Mesothelial cell of epicardium (in vitro differentiated cells): ENCODE measurements at regions not wholly inside any gene's neighbourhood (a gene's known extent, or its start where the extent isn't known, plus 50 kb on each side); places are given as distances from the start of the nearest gene placed in this dataset.
A peak's percentile ranks its signal among the peaks of the same experiment; 100 is the strongest.

ENCODE experiments used
- DNase-seq, 2 experiments: peaks; one replicate each; pipeline ENCODE4 v3.0.0; 2021; ENCODE audit warnings: low spot score in 2 of 2; ENCODE audit not compliant: unreplicated experiment in 2 of 2
- H3K27ac Mint-ChIP-seq: 2 replicates; pipeline ENCODE4 v1.8.0; 2021; ENCODE audit warnings: mixed read lengths
- H3K27me3 Mint-ChIP-seq: 2 replicates; pipeline ENCODE4 v1.8.0; 2021; ENCODE audit warnings: low read depth, mixed read lengths
- H3K36me3 Mint-ChIP-seq: 2 replicates; pipeline ENCODE4 v1.8.0; 2021; ENCODE audit warnings: mixed read lengths
- H3K4me1 Mint-ChIP-seq: 2 replicates; pipeline ENCODE4 v1.8.0; 2021; ENCODE audit warnings: mixed read lengths
- H3K4me3 Mint-ChIP-seq: 2 replicates; pipeline ENCODE4 v1.8.0; 2021; ENCODE audit warnings: mild to moderate bottlenecking, moderate library complexity, mixed read lengths
- H3K9me3 Mint-ChIP-seq: 2 replicates; pipeline ENCODE4 v1.8.0; 2021; ENCODE audit warnings: mixed read lengths
- CTCF ChIP-seq: fragments of 200-600 bp; sonication (generic); IDR thresholded peaks from one replicate; pipeline ENCODE4 v1.5.0; 2021; ENCODE audit warnings: antibody characterized with exemption; ENCODE audit not compliant: unreplicated experiment

- TF ChIP-seq CTCF: no peak
- peaks cover 16% of the 10 kb centered on the region for H3K9me3 Mint-ChIP-seq
- H3K36me3 Mint-ChIP-seq: peaks cover 13% of the 10 kb centered on the region
- H3K4me3 Mint-ChIP-seq: no peak overlapping the region
- peak overlapping the region; percentile 14 for H3K27ac Mint-ChIP-seq
- DNase-seq: no peak
- peaks cover 23% of the 10 kb centered on the region for H3K4me1 Mint-ChIP-seq
- H3K27me3 Mint-ChIP-seq: no peaks in the 10 kb centered on the region
Measured at GRCh38 chr5:56607074-56607473, 208.3 kb upstream of the MAP3K1 start.

- Mint-ChIP-seq H3K27me3 (no peaks in the 10 kb centered on the region), H3K27ac (no peak overlapping the region), H3K9me3 (peaks cover 9% of the 10 kb centered on the region), H3K4me3 (no peak overlapping the region), H3K4me1 (peaks cover 27% of the 10 kb centered on the region), H3K36me3 (peaks cover 6% of the 10 kb centered on the region)
- no peak for TF ChIP-seq CTCF
- DNase-seq: no peak
Measured at GRCh38 chr5:56606192-56606591, 209.2 kb upstream of the MAP3K1 start.

- no peak for DNase-seq
- peaks cover under 1% of the 10 kb centered on the region for H3K9me3 Mint-ChIP-seq
- H3K27me3 Mint-ChIP-seq: no peaks in the 10 kb centered on the region
- H3K4me1 Mint-ChIP-seq: peaks cover 34% of the 10 kb centered on the region
- H3K27ac Mint-ChIP-seq: no peak overlapping the region
- no peak overlapping the region for H3K4me3 Mint-ChIP-seq
- H3K36me3 Mint-ChIP-seq: no peaks in the 10 kb centered on the region
- no peak for TF ChIP-seq CTCF
Measured at GRCh38 chr5:56605231-56605630, 210.1 kb upstream of the MAP3K1 start.

GRCh38 chr5:56601641-56602071, 213.7 kb upstream of the MAP3K1 start:
- no peak overlapping the region for H3K27ac Mint-ChIP-seq
- no peak for DNase-seq
- H3K4me1 Mint-ChIP-seq: peaks cover 19% of the 10 kb centered on the region
- H3K9me3 Mint-ChIP-seq: no peaks in the 10 kb centered on the region
- no peak for TF ChIP-seq CTCF
- H3K27me3 Mint-ChIP-seq: no peaks in the 10 kb centered on the region
- H3K4me3 Mint-ChIP-seq: no peak overlapping the region
- H3K36me3 Mint-ChIP-seq: no peaks in the 10 kb centered on the region

- DNase-seq: no peak
- H3K27ac Mint-ChIP-seq: no peak overlapping the region
- H3K36me3 Mint-ChIP-seq: no peaks in the 10 kb centered on the region
Measured at GRCh38 chr5:56598941-56599340, 216.4 kb upstream of the MAP3K1 start.

More at GRCh38 chr5:56598941-56599340, 216.4 kb upstream of the MAP3K1 start:
- H3K4me1 Mint-ChIP-seq: peaks cover 18% of the 10 kb centered on the region
- no peak for TF ChIP-seq CTCF
- no peaks in the 10 kb centered on the region for H3K27me3 Mint-ChIP-seq
- H3K9me3 Mint-ChIP-seq: no peaks in the 10 kb centered on the region
- no peak overlapping the region for H3K4me3 Mint-ChIP-seq
